Stimulated activated CD4-positive, alpha-beta T cell treated with anti-CD3 and anti-CD28 coated beads, TNF-alpha, amount 100 ng/mL, for 1 hour (primary cell): ENCODE measurements at regions not wholly inside any gene's neighbourhood (a gene's known extent, or its start where the extent isn't known, plus 50 kb on each side); places are given as distances from the start of the nearest gene placed in this dataset.
"Not testable (repeated sequence)": the region's sequence is repeated elsewhere in the genome, so short reads cannot be mapped to it uniquely, and the experiment has no call there.

Experiments
- DNase-seq, 3 donors: peaks; one replicate each; pipeline ENCODE4 v3.0.0-alpha.2; 2020; ENCODE audit warnings: low read depth in 3 of 3, low spot score in 1 of 3

DNA sequence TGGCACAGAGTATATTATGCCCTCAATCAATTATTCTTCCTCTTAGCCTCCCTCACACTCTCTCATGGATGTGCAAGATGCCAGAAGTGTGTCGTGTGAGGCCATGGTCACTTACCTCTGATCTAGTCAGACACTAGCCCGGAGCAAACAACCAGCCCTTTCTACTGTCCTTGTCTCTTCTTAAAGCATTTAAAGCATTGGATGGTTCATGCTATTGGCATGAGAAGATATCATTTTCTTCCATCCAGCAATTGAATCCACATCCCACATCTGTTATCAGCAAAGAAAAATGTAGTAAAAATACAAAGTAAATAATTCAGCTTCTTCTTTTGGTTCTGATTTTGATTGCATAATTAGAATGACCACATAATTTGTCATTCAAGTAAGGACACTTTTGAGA is 267.2 kb upstream of the ACO1 start:
- DNase-seq = no peak

DNA sequence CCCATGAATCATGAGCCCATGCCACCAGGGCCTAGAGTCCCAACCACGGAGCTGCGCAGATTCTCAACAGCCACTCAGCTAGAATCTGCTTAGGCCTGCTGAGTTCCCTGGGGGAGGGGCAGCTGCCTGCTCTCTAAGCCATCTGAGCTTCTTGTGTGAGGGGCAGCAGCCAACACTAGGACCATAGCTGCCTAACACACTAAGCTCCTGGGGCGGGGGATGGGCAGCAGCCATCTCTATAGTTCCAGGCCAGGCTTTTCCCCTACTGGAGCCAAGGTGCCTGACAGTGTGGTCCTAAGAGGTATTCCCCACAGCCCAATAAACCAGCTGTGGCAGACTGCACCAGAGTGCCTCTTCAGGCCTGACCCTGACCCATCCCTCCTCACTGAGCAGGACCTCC is 255.9 kb upstream of the ACO1 start:
- DNase-seq = no peak

DNA sequence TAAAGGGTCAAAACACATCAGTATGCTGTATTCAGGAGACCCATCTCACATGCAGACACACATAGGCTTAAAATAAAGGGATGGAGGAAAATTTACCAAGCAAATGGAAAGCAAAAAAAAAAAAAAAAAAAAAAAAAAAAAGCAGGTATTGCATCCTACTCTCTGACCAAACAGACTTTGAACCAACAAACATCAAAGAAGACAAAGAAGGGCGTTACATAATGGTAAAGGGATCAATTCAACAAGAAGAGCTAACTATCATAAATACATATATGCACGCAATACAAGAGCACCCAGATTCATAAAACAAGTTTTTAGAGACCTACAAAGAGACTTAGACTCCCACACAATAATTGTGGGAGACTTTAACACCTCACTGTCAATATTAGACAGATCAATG is 253.7 kb upstream of the ACO1 start:
- not testable (repeated sequence) for DNase-seq

DNA sequence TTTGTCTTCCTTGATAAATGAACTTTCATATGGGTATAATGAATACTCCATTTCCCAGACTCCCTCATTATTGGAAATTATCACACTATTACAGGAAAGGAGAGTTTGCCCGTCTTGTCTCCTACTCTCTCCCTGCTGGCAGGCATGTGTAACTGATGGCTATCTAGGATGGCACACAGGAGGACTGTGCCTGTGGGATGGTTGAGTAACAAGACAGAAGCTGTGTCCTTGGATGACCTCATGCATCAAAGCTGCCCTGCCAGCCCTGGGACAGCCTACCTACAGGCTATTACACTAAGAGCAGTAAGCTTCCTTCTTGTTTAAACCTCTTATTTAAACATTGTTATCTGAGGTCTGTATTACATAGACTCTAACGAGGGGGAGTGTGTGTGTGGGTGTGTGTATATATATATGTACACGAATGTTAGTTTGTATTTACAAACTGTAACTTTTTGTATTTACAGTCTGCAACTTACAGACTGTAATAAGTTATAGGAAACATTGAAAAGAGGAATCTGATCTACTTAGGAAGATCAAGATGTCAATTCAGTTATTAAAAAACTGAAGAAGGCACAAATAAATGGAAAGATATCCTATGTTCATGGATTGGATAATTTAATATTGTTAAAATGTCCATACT is 247.6 kb upstream of the ACO1 start:
- DNase-seq = no peak

DNA sequence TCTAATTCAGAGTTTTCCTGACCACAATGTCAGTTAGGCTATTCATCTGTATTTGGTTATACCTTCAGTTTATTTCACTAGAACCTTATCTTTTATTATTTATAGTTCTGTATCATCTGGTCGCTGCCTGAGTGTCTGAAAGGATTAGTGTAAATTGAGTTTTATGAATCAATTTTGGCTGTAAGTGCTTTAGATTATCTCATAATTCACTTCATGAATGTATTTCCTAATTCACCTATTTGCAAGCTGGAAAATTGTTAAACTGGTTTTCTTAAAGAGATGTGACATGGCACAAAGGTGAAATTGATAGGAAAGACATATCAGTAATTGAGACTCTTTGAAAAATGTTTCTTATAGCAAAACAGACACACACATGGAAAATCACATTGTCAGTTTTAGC is 242.4 kb upstream of the ACO1 start:
- DNase-seq = no peak

DNA sequence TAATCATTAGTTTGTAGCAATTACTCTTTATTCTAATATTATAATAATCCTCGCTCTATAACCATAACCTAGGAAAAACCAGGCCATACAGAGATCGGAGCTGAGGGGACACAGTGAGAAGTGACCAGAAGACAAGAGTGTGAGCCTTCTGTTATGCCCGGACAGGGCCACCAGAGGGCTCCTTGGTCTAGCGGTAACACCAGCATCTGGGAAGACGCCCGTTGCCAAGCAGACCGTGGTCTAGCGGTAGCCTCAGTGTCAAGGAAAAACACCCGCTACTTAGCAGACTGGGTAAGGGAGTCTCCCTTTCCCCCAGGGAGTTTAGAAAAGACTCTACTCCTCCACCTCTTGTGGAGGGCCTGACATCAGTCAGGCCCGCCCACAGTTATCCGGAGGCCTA is 235.9 kb upstream of the ACO1 start:
- DNase-seq = not testable (repeated sequence)

DNA sequence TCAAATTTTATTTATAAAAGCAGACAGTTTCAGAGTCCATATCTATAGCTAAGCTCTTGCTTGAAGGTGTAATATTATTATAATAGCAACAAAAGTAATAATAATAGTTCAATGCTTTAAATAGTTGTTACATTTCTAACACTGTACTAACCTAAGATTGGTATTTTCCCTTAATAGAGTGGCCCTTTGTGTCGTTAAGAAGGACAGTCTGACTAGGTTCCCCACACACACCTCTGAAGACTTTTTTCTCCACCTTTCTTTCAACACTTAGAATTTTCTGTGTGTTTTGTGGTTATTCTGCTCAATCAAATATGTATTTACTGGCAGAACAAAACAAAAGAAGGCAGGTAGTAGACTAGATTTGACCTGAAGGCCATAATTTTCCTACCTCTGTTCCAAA is 223.2 kb upstream of the ACO1 start:
- DNase-seq = no peak

DNA sequence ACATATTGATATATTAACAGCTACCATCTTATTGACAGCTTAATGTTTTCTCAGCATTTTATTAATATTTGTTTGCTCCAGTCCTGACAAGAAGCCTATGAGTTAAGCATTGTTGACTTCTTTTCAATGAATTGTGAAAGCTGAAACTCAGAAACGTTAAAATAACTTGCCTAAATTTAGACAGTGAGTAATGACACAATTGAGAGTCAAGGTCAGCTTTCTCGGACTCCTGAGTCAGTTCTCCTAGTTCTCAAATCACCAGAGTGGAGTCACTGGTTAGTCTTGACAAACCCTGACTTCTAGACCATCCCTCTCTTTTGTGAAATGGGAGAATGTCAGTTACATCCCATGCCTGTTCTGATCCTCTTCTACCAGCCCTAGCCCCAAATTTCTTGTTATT is 222.7 kb upstream of the ACO1 start:
- no peak for DNase-seq

DNA sequence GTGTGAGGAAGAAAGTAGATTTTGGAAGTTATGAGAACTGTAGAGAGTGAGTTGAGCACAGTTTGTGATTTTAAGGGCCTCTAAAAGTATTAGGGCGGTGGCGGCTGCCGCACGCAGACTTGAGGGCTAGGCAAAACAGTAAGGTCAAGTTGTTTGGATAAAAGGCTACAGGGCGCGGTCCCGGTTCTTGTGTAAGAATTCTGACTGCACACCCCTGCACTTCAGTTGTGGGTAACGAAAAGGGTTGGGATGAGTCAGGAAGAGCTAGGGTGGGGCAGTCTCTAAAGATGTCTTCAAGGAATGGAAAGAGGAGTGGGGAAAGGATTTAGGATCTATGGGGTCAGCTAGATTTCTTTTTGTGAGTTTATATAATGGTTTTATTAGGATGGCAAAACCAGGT is 218.1 kb upstream of the ACO1 start:
- DNase-seq = not testable (repeated sequence)

DNA sequence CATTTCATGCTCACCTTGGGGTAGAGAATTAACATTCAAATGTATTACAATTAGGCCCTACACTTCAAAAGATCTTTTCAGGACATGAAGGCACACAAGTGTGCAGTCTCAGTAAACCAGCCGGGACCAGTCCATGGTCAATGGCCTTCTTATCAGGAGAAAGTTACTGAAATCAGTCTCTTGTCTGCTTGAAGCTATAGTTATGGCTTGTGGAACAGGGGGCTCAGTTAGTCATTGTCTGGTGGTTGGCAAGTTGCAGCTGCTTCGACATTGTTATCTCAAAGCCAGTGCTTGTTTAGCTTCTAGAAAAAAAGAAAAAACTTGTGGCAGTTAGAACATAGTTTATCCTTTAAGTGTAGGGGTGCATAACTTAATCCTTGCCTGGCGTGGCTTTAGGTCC is 213.1 kb upstream of the ACO1 start:
- DNase-seq = no peak

DNA sequence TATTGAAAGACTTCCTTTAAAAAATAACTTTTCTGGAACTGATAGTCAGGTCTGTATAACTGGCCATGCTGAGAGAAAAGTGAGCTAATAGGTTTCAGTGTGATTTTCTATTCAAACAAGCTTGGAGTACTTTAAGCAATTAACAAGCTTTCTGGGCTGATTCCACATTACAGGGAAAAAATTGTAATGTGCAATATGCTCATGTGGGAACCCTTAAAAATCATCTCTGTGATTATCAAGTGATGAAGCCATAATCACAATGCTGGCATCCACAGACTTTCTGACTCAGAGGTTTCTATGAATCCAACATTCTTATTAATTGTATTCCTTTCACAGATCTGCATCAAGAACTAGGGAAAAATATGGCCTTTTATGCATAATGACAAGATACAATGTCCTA is 212.2 kb upstream of the ACO1 start:
- DNase-seq = no peak

DNA sequence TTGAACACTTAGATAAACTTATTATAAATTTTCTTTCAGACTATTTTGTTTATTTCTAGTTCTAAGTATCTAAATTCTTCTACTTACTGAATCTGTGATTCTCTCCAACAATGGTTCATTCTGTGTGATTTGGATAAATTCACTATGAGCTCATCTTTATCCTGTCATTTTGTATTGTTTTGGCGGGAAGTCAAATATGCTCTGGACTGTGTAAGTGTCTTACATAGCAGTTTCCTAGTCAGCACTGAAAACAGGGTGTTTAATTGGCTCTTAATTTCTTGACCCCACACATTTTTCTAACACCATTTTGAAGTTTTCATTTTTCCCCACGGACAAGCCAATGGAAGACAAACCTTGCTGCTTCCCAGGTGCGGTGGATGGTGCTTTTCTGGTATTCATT is 207.0 kb upstream of the ACO1 start:
- DNase-seq = no peak

DNA sequence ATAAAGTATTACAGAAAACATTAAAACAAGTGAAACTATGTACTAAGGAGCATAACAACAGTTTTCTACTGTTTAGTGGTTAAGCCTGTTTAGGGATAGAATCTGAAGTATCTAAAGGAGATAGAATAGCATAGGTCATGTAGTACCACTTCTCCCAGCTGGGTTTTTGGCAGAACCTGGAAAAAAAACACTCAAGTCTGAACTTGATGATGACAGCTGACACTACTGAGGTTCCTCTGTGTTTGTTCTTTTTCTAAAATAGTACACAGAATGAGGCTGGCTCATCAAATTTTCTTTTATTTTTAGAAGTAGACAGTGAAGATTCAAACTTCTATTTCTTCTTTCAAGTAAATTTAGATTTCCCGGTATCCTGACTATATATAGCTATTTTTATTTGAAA is 203.8 kb upstream of the ACO1 start:
- DNase-seq = no peak

DNA sequence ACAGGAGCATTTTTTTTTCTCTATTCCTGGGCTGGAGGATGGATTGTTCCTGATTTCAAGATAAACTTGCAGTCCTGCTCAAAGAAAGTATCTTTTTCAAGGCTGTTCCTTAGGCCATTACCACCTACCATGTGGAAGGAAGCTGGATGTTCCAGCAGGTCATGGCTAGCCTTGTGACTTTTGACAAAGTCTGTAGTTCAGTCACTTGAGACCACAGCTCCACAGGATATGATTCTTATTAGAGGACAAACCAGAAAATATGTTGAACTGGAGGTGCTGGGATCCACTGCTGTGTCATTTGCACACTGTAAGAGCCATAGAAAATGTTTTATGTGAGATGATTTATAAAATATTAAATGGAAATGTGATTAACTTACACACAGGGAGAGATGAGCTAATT is 184.2 kb upstream of the ACO1 start:
- no peak for DNase-seq

DNA sequence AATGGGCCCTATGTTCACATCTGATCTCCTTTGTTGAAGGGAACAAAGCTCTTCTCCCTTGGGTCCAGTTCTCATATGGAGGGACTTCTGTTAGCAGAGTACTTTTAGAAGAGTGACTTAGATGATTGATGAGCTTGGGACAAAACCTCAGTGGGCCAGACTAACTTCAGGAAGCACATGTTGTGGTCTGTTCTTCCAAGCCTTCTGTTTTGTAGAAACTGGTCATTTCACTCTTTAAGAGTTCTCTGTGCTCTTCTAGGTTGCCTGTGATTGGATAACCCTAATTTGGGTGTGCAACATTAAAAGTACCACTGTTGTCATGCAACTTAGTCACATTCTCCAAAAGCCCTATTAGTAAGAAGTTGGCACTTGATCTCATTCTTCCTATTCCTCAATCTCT is 183.5 kb upstream of the ACO1 start:
- DNase-seq = no peak

DNA sequence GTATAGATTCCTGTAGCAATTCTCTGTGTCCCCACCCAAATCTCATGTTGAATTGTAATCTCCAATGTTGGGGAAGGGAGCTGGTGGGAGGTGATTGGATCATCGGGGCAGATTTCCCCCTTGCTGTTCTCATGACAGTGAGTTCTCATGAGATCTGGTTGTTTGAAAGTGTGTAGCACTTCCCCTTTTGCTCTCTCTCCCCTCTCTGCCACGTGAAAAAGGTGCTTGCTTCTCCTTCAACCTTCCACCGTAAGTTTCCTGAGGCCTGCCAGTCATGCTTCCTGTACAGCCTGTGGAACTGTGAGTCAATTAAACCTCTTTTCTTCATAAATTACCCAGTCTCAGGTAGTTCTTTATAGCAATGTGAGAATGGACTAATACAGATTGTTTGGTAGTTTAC is 175.3 kb upstream of the ACO1 start:
- DNase-seq = not testable (repeated sequence)

DNA sequence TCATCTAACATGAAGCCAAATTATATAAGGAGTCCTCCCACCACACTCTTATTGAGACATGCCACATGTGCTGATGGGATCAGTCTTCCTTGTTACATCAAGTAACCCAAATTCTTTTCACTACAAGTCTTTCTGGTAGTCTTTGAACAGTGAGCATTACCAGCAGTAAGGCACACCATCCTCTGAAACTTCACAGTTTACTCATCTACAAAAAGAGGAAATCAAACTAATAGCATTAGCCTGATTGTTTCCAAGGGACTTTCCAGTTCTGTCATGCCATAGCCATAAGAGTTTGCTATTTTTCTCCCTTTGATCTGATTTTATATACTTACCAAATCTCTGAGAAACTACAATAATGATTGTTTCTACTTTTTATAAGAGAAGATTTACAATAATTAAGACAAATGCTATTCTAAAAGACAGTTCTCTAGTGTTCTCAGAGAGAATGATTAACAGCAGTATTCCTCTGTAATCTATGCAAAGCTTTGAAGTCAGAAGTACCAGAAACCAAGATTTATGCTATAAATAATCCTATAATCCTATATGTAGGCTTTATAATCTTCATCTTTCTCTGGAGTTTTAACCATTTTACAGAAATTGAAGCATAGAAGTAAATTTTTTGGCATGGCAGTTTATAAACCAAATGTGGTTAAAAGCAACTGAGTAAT is 166.2 kb upstream of the ACO1 start:
- DNase-seq = no peak

DNA sequence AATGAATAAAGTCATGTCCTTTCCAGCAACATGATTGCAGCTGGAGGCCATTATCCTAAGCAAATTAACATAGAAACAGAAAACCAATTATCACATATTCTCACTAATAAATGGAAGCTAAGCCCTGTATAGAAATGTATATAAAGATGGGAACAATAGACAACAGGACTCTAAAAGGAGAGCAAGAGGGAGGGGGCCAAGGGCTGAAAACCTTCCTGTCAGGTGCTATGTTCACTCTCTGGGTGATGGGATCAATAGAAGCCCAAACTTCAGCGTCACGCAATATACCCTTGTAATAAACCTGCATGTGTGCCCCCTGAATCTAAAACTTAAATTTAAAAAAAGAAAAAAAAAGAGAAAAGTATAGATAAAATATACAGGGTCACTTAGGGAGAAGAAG is 163.7 kb upstream of the ACO1 start:
- no peak for DNase-seq

DNA sequence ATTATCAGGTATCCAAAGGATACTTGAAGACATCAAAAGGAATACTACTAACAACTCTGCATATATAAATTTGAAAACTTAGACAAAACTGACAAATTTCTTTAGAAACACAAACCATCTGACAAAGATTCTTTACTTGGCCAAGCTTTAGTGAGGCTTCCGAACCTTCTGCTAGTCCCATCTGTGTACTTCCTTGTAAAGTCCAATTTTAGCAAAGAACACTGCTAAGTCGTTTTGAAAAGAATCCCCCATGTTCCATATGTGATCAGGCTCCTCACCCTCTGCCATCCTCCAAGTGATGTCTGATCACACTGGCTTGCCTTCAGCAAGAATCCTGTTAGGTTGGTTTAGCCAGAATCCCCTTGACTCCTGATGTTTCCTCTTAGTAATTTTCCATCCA is 150.0 kb upstream of the ACO1 start:
- no peak for DNase-seq

DNA sequence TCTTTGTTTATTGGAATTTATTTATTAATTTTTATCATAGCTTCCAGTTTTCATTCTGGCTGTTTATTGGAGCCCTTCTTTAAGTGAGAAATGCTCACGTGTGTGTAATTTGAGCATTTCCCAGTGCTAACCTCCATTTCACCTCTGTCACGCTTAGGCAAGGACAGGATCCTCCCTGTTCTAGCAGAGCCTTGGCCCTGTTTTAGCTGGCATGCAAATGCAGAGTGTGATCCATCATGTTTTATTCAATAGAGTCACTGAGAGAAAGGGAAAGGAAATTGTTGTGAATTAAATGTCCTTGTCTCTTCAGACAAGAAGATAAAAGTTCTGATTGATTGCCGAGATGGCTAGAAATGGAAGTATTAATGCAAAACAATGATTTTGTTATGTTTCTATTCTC is 137.3 kb upstream of the ACO1 start:
- no peak for DNase-seq

DNA sequence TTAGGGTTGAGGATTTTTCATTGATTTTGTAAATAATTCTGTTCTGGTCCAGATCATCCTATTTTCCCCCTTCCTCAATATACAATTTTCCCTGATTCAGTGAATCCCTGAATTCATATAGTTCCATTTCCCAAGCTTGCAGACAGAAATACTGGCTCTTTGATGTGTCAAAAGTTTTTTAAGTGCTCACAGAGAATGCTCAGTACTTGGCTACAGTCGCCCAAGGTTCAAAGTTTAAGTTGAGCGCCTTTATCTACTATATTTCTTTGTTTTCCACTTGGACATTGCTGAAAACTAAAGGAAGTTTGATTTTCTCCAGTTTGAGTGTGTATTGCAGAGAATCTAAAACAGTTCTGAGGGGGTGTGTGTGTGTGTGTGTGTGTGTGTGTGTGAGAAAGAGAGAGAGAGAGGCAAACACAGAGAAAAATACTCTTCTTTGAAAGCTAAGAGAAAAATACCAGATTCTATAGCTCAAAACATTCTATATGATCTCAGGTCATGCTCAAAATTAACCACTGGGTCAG is 136.2 kb upstream of the ACO1 start:
- no peak for DNase-seq

DNA sequence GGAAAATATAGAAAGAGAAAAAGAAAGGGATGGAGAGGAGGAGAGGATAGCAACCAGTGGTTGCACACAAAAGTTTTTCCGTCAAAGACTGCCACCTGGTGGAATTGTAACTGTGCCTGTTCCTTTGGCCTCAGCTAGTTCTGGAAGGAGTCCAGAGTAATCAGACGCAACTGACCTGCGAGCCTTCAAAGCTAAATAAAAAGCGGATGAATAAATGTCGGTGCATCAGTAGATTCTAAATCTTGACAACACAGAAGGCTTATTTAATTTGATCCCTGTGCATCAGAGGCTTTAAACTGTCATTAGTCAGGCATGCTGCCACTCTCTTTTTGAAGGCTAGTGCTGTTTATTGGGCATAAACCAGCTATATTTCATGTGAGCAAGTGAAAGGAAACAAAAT is 132.9 kb upstream of the ACO1 start:
- DNase-seq = no peak

DNA sequence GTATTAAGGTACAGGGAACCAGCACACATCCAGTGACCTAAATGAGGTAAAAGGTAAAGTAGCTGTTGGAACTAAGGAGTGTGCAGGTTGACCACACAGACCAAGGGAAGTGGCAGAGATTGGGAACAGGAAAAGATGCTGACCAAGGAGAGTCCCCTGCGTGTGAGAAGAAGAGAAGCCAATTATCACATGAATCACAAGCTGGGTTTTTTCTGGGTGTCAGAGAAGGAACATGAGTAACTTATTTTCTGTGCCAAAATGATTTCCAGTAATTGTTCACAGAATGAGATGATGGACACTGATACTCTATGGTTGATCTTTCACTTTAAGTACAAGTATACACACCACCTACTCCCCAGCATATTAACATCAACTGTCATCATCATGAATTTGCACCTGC is 130.7 kb upstream of the ACO1 start:
- no peak for DNase-seq
